ENCODE measurements at regions not wholly inside any gene's neighbourhood (a gene's known extent, or its start where the extent isn't known, plus 50 kb on each side); places are given as distances from the start of the nearest gene placed in this dataset.

DNA sequence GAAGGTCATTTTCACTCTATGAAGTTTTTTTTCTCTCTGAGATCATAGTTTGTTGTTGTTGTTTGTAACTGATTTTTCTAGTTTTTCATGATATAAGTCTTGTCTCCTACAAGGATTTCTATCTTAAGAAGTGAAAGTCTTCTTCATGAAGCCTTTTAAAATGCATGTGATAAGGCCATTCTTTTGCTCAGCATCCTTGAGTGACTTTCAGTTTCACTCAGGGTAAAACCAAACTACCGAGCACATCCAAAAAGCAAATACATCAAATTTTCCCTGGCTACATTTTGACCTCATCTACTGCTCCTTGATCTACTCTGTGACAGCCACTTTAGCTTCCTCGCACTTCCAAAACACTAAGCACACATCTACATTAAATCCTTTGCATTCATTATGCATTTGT, 580.7 kb downstream of the KCTD8 start:
- H3K79me2 ChIP-seq (ENCODE audit: control insufficient read depth, insufficient read depth, low read length) = no peaks in the 10 kb centered on the region
- BruUV-seq (replicated peaks) = no TSS peak
- intact Hi-C loops (cut with micrococcal nuclease; ENCODE audit: unreplicated experiment) (no loop called here), in situ Hi-C loops (cut with MboI) (no loop called here)
- H3K4me1 ChIP-seq (ENCODE audit: control insufficient read depth, insufficient read depth, low read length) = no peaks in the 10 kb centered on the region
- H3K4me3 ChIP-seq = no peak overlapping the region
- SMC1A ChIA-PET (ENCODE audit: uncharacterized antibody, unreplicated experiment) = no interaction called here
- ATAC-seq (no peak), FAIRE-seq (no peak), DNase-seq (ENCODE audit: low read depth, low spot score) (no peak)
- H3K9me3 ChIP-seq (replicated peaks; ENCODE audit: control insufficient read depth, insufficient read depth, low read length) = no peaks in the 10 kb centered on the region
- no peak overlapping the region for H3K27ac ChIP-seq (ENCODE audit: control insufficient read depth, insufficient read depth)
- RAD21 ChIA-PET (ENCODE audit: unreplicated experiment) = no interaction called here
- WGBS (ENCODE audit: insufficient coverage, insufficient replicate concordance, low lambda C conversion rate, missing lambda C conversion rate) = 0% methylated on average over 2 of the region's 2 CpGs
- no peaks in the 10 kb centered on the region for H3K27me3 ChIP-seq (replicated peaks in 1 of 2; ENCODE audit: control insufficient read depth in 2 of 2, insufficient read depth in 2 of 2, low read length in 1 of 2)
- no peak overlapping the region for H3K9ac ChIP-seq (ENCODE audit: control insufficient read depth, insufficient read depth, low read length)
- H3K4me2 ChIP-seq (ENCODE audit: control insufficient read depth, insufficient read depth) = no peak overlapping the region
- H2AFZ ChIP-seq (ENCODE audit: control insufficient read depth, low read depth, low read length) = no peak overlapping the region
- H3K36me3 ChIP-seq (ENCODE audit: control insufficient read depth in 2 of 2, insufficient read depth in 2 of 2, low read length in 1 of 2) = no peaks in the 10 kb centered on the region
- POLR2A ChIA-PET = no interaction called here
- no peak for TF ChIP-seq ESRRA (IDR thresholded peaks at IDR 0.05; ENCODE audit: low read length)
- CTCF ChIA-PET = no interaction called here
- H4K20me1 ChIP-seq (ENCODE audit: control insufficient read depth, insufficient read depth) = no peaks in the 10 kb centered on the region

GRCh38 chr4:43875655-43876054, 573.0 kb downstream of the KCTD8 start:
- RAD21 ChIA-PET (ENCODE audit: unreplicated experiment) = no interaction called here
- no peak for TF ChIP-seq POLR2AphosphoS2 (IDR thresholded peaks at IDR 0.05; ENCODE audit: low read depth, low read length)
- no peak for TF ChIP-seq MLLT1 (IDR thresholded peaks at IDR 0.05)
- no peak for TF ChIP-seq FOXK2 (IDR thresholded peaks at IDR 0.05)
- POLR2A ChIA-PET = no interaction called here
- no peak overlapping the region for H3K4me3 ChIP-seq
- intact Hi-C loops (cut with micrococcal nuclease; ENCODE audit: unreplicated experiment) (no loop called here), in situ Hi-C loops (cut with MboI) (no loop called here)
- H4K20me1 ChIP-seq (ENCODE audit: control insufficient read depth, insufficient read depth) = no peaks in the 10 kb centered on the region
- H3K79me2 ChIP-seq (ENCODE audit: control insufficient read depth, insufficient read depth, low read length) = no peaks in the 10 kb centered on the region
- no TSS peak for BruUV-seq (replicated peaks)
- DNase-seq (ENCODE audit: low read depth, low spot score) (no peak), ATAC-seq (no peak), FAIRE-seq (no peak)
- 15% methylated on average over 4 of the region's 4 CpGs for WGBS (ENCODE audit: insufficient coverage, insufficient replicate concordance, low lambda C conversion rate, missing lambda C conversion rate)
- H3K27ac ChIP-seq (ENCODE audit: control insufficient read depth, insufficient read depth) = no peak overlapping the region
- SMC1A ChIA-PET (ENCODE audit: uncharacterized antibody, unreplicated experiment) = interaction anchor here (1.3 kb wide), 1 partner anchor 21 kb away, joined by 3 read pairs; no protein-coding TSS in a partner anchor
- H3K4me2 ChIP-seq (ENCODE audit: control insufficient read depth, insufficient read depth) = no peak overlapping the region
- no peaks in the 10 kb centered on the region for H3K27me3 ChIP-seq (replicated peaks in 1 of 2; ENCODE audit: control insufficient read depth in 2 of 2, insufficient read depth in 2 of 2, low read length in 1 of 2)
- H3K4me1 ChIP-seq (ENCODE audit: control insufficient read depth, insufficient read depth, low read length) = no peaks in the 10 kb centered on the region
- no peaks in the 10 kb centered on the region for H3K9me3 ChIP-seq (replicated peaks; ENCODE audit: control insufficient read depth, insufficient read depth, low read length)
- no peak overlapping the region for H2AFZ ChIP-seq (ENCODE audit: control insufficient read depth, low read depth, low read length)
- CTCF ChIA-PET = no interaction called here
- H3K9ac ChIP-seq (ENCODE audit: control insufficient read depth, insufficient read depth, low read length) = no peak overlapping the region
- no peaks in the 10 kb centered on the region for H3K36me3 ChIP-seq (ENCODE audit: control insufficient read depth in 2 of 2, insufficient read depth in 2 of 2, low read length in 1 of 2)

All from GM12878 (cell line).